ENCODE measurements at regions not wholly inside any gene's neighbourhood (a gene's known extent, or its start where the extent isn't known, plus 50 kb on each side); places are given as distances from the start of the nearest gene placed in this dataset.

GRCh38 chr9:30507166-30507565 lies 1877.3 kb upstream of the ACO1 start:
- Histone ChIP-seq H3K27me3 (replicated peaks in 1 of 2; ENCODE audit: control insufficient read depth in 2 of 2, extremely low read depth in 1 of 2, insufficient read depth in 2 of 2, low read length in 1 of 2) (no peaks in the 10 kb centered on the region), H3K36me3 (ENCODE audit: control insufficient read depth in 2 of 2, extremely low read depth in 1 of 2, insufficient read depth in 1 of 2, low read length in 1 of 2) (no peaks in the 10 kb centered on the region), H3K4me1 (ENCODE audit: control insufficient read depth in 1 of 2, extremely low read depth in 1 of 2, insufficient read depth in 2 of 2, low read length in 2 of 2) (no peaks in the 10 kb centered on the region), H3K9me3 (no peaks in the 10 kb centered on the region), H3K4me3 (ENCODE audit: control insufficient read depth in 1 of 2, extremely low read depth in 1 of 2, low read length in 1 of 2) (no peak overlapping the region), H3K27ac (ENCODE audit: low read length) (no peak overlapping the region)
- no peaks in the 10 kb centered on the region for H3K9me3 Mint-ChIP-seq
- H3K4me1 Mint-ChIP-seq, result no peaks in the 10 kb centered on the region
- POLR2A ChIA-PET, result no interaction called here
- H3K4me3 Mint-ChIP-seq, result no peak overlapping the region
- no peak for DNase-seq
- 80% methylated on average over 2 of the region's 2 CpGs for WGBS (ENCODE audit: insufficient coverage)
- H3K27me3 Mint-ChIP-seq, result no peaks in the 10 kb centered on the region
- no peaks in the 10 kb centered on the region for H3K36me3 Mint-ChIP-seq
- H3K27ac Mint-ChIP-seq, result no peak overlapping the region
- no peak for ATAC-seq (replicated peaks in 1 of 4)
- CTCF ChIA-PET, result no interaction called here

- Histone ChIP-seq H3K4me3 (ENCODE audit: control insufficient read depth in 1 of 2, extremely low read depth in 1 of 2, low read length in 1 of 2) (no peak overlapping the region), H3K27me3 (replicated peaks in 1 of 2; ENCODE audit: control insufficient read depth in 2 of 2, extremely low read depth in 1 of 2, insufficient read depth in 2 of 2, low read length in 1 of 2) (no peaks in the 10 kb centered on the region), H3K36me3 (ENCODE audit: control insufficient read depth in 2 of 2, extremely low read depth in 1 of 2, insufficient read depth in 1 of 2, low read length in 1 of 2) (no peaks in the 10 kb centered on the region), H3K4me1 (ENCODE audit: control insufficient read depth in 1 of 2, extremely low read depth in 1 of 2, insufficient read depth in 2 of 2, low read length in 2 of 2) (no peaks in the 10 kb centered on the region), H3K27ac (ENCODE audit: low read length) (no peak overlapping the region), H3K9me3 (no peaks in the 10 kb centered on the region)
- H3K36me3 Mint-ChIP-seq, result no peaks in the 10 kb centered on the region
- H3K27me3 Mint-ChIP-seq, result no peaks in the 10 kb centered on the region
- ATAC-seq (replicated peaks in 1 of 4) (no peak), DNase-seq (no peak)
- no peak overlapping the region for H3K27ac Mint-ChIP-seq
- POLR2A ChIA-PET, result no interaction called here
- H3K4me1 Mint-ChIP-seq, result no peaks in the 10 kb centered on the region
- CTCF ChIA-PET, result no interaction called here
- 45% methylated on average over 2 of the region's 2 CpGs for WGBS (ENCODE audit: insufficient coverage)
- H3K9me3 Mint-ChIP-seq, result peaks cover 0 to 5% (median 0%) of the 10 kb centered on the region in 3 donors
- H3K4me3 Mint-ChIP-seq, result no peak overlapping the region
Observed at GRCh38 chr9:30511666-30512065, 1872.8 kb upstream of the ACO1 start.

GRCh38 chr9:30519166-30519565 lies 1865.3 kb upstream of the ACO1 start:
- ChIA-PET POLR2A (no interaction called here), CTCF (no interaction called here)
- ATAC-seq (replicated peaks in 1 of 4) (no peak), DNase-seq (no peak)
- Histone ChIP-seq H3K36me3 (ENCODE audit: control insufficient read depth in 2 of 2, extremely low read depth in 1 of 2, insufficient read depth in 1 of 2, low read length in 1 of 2) (no peaks in the 10 kb centered on the region), H3K4me1 (ENCODE audit: control insufficient read depth in 1 of 2, extremely low read depth in 1 of 2, insufficient read depth in 2 of 2, low read length in 2 of 2) (no peaks in the 10 kb centered on the region), H3K4me3 (ENCODE audit: control insufficient read depth in 1 of 2, extremely low read depth in 1 of 2, low read length in 1 of 2) (no peak overlapping the region), H3K27me3 (replicated peaks in 1 of 2; ENCODE audit: control insufficient read depth in 2 of 2, extremely low read depth in 1 of 2, insufficient read depth in 2 of 2, low read length in 1 of 2) (no peaks in the 10 kb centered on the region), H3K9me3 (no peaks in the 10 kb centered on the region), H3K27ac (ENCODE audit: low read length) (no peak overlapping the region)
- H3K27ac Mint-ChIP-seq, result no peak overlapping the region
- no peaks in the 10 kb centered on the region for H3K9me3 Mint-ChIP-seq
- no peaks in the 10 kb centered on the region for H3K27me3 Mint-ChIP-seq
- WGBS (ENCODE audit: insufficient coverage), result no CpG with 5 or more reads among the region's 1 CpG
- no peaks in the 10 kb centered on the region for H3K36me3 Mint-ChIP-seq
- no peak overlapping the region for H3K4me3 Mint-ChIP-seq
- no peaks in the 10 kb centered on the region for H3K4me1 Mint-ChIP-seq

- Histone ChIP-seq H3K27ac (ENCODE audit: low read length) (no peak overlapping the region), H3K9me3 (no peaks in the 10 kb centered on the region), H3K36me3 (ENCODE audit: control insufficient read depth in 2 of 2, extremely low read depth in 1 of 2, insufficient read depth in 1 of 2, low read length in 1 of 2) (no peaks in the 10 kb centered on the region), H3K4me3 (ENCODE audit: control insufficient read depth in 1 of 2, extremely low read depth in 1 of 2, low read length in 1 of 2) (no peak overlapping the region), H3K27me3 (replicated peaks in 1 of 2; ENCODE audit: control insufficient read depth in 2 of 2, extremely low read depth in 1 of 2, insufficient read depth in 2 of 2, low read length in 1 of 2) (no peaks in the 10 kb centered on the region), H3K4me1 (ENCODE audit: control insufficient read depth in 1 of 2, extremely low read depth in 1 of 2, insufficient read depth in 2 of 2, low read length in 2 of 2) (no peaks in the 10 kb centered on the region)
- no peaks in the 10 kb centered on the region for H3K9me3 Mint-ChIP-seq
- H3K4me1 Mint-ChIP-seq, result no peaks in the 10 kb centered on the region
- ChIA-PET CTCF (no interaction called here), POLR2A (no interaction called here)
- DNase-seq (no peak), ATAC-seq (replicated peaks in 1 of 4) (no peak)
- H3K27ac Mint-ChIP-seq, result no peak overlapping the region
- H3K27me3 Mint-ChIP-seq, result no peaks in the 10 kb centered on the region
- H3K4me3 Mint-ChIP-seq, result no peak overlapping the region
- no CpG with 5 or more reads among the region's 2 CpGs for WGBS (ENCODE audit: insufficient coverage)
- H3K36me3 Mint-ChIP-seq, result no peaks in the 10 kb centered on the region
Observed at GRCh38 chr9:30519756-30520155, 1864.7 kb upstream of the ACO1 start.

- Histone ChIP-seq H3K9me3 (no peaks in the 10 kb centered on the region), H3K4me1 (ENCODE audit: control insufficient read depth in 1 of 2, extremely low read depth in 1 of 2, insufficient read depth in 2 of 2, low read length in 2 of 2) (no peaks in the 10 kb centered on the region), H3K4me3 (ENCODE audit: control insufficient read depth in 1 of 2, extremely low read depth in 1 of 2, low read length in 1 of 2) (no peak overlapping the region), H3K27me3 (replicated peaks in 1 of 2; ENCODE audit: control insufficient read depth in 2 of 2, extremely low read depth in 1 of 2, insufficient read depth in 2 of 2, low read length in 1 of 2) (no peaks in the 10 kb centered on the region), H3K27ac (ENCODE audit: low read length) (no peak overlapping the region), H3K36me3 (ENCODE audit: control insufficient read depth in 2 of 2, extremely low read depth in 1 of 2, insufficient read depth in 1 of 2, low read length in 1 of 2) (no peaks in the 10 kb centered on the region)
- Mint-ChIP-seq H3K27ac (no peak overlapping the region), H3K36me3 (no peaks in the 10 kb centered on the region), H3K4me1 (no peaks in the 10 kb centered on the region), H3K27me3 (no peaks in the 10 kb centered on the region), H3K4me3 (no peak overlapping the region), H3K9me3 (no peaks in the 10 kb centered on the region)
- POLR2A ChIA-PET, result no interaction called here
- CTCF ChIA-PET, result no interaction called here
- ATAC-seq (replicated peaks in 1 of 4) (no peak), DNase-seq (no peak)
- no CpG with 5 or more reads among the region's 2 CpGs for WGBS (ENCODE audit: insufficient coverage)
Observed at GRCh38 chr9:30522061-30522460, 1862.4 kb upstream of the ACO1 start.

- H3K4me3 Mint-ChIP-seq, result no peak overlapping the region
- no peak for ATAC-seq (replicated peaks in 1 of 4)
- no peaks in the 10 kb centered on the region for H3K4me1 Mint-ChIP-seq
- Histone ChIP-seq H3K4me1 (ENCODE audit: control insufficient read depth in 1 of 2, extremely low read depth in 1 of 2, insufficient read depth in 2 of 2, low read length in 2 of 2) (no peaks in the 10 kb centered on the region), H3K4me3 (ENCODE audit: control insufficient read depth in 1 of 2, extremely low read depth in 1 of 2, low read length in 1 of 2) (no peak overlapping the region), H3K9me3 (no peaks in the 10 kb centered on the region), H3K36me3 (ENCODE audit: control insufficient read depth in 2 of 2, extremely low read depth in 1 of 2, insufficient read depth in 1 of 2, low read length in 1 of 2) (no peaks in the 10 kb centered on the region), H3K27ac (ENCODE audit: low read length) (no peak overlapping the region), H3K27me3 (replicated peaks in 1 of 2; ENCODE audit: control insufficient read depth in 2 of 2, extremely low read depth in 1 of 2, insufficient read depth in 2 of 2, low read length in 1 of 2) (no peaks in the 10 kb centered on the region)
- no CpG with 5 or more reads among the region's 3 CpGs for WGBS (ENCODE audit: insufficient coverage)
- H3K27ac Mint-ChIP-seq, result no peak overlapping the region
- no peaks in the 10 kb centered on the region for H3K9me3 Mint-ChIP-seq
- DNase-seq, result no peak
- H3K27me3 Mint-ChIP-seq, result no peaks in the 10 kb centered on the region
- no peaks in the 10 kb centered on the region for H3K36me3 Mint-ChIP-seq
- CTCF ChIA-PET, result no interaction called here
- POLR2A ChIA-PET, result no interaction called here
Observed at GRCh38 chr9:30522486-30522885, 1862.0 kb upstream of the ACO1 start.

- ChIA-PET CTCF (no interaction called here), POLR2A (interaction anchor here in 1 of 2 donors (0.6 kb wide), 1 partner anchor 13 kb away, joined by 3 read pairs; no protein-coding TSS in a partner anchor)
- ATAC-seq (replicated peaks in 1 of 4) (no peak), DNase-seq (no peak)
- no peaks in the 10 kb centered on the region for H3K27me3 Mint-ChIP-seq
- Histone ChIP-seq H3K36me3 (ENCODE audit: control insufficient read depth in 2 of 2, extremely low read depth in 1 of 2, insufficient read depth in 1 of 2, low read length in 1 of 2) (no peaks in the 10 kb centered on the region), H3K27me3 (replicated peaks in 1 of 2; ENCODE audit: control insufficient read depth in 2 of 2, extremely low read depth in 1 of 2, insufficient read depth in 2 of 2, low read length in 1 of 2) (no peaks in the 10 kb centered on the region), H3K4me1 (ENCODE audit: control insufficient read depth in 1 of 2, extremely low read depth in 1 of 2, insufficient read depth in 2 of 2, low read length in 2 of 2) (no peaks in the 10 kb centered on the region), H3K27ac (ENCODE audit: low read length) (no peak overlapping the region), H3K4me3 (ENCODE audit: control insufficient read depth in 1 of 2, extremely low read depth in 1 of 2, low read length in 1 of 2) (no peak overlapping the region), H3K9me3 (no peaks in the 10 kb centered on the region)
- H3K4me3 Mint-ChIP-seq, result no peak overlapping the region
- H3K36me3 Mint-ChIP-seq, result no peaks in the 10 kb centered on the region
- no CpG with 5 or more reads among the region's 1 CpG for WGBS (ENCODE audit: insufficient coverage)
- H3K9me3 Mint-ChIP-seq, result no peaks in the 10 kb centered on the region
- no peak overlapping the region for H3K27ac Mint-ChIP-seq
- H3K4me1 Mint-ChIP-seq, result no peaks in the 10 kb centered on the region
Observed at GRCh38 chr9:30524311-30524710, 1860.1 kb upstream of the ACO1 start.

Measured in T-cell (primary cell).